ENCODE measurements at regions not wholly inside any gene's neighbourhood (a gene's known extent, or its start where the extent isn't known, plus 50 kb on each side); places are given as distances from the start of the nearest gene placed in this dataset.

- whole genome bisulfite sequencing, 2 donors: 68 to 97% methylated on average over 1 of the region's 1 CpG
- Histone ChIP-seq H3K4me1 (ENCODE audit: control insufficient read depth in 2 of 2, insufficient read depth in 2 of 2, low read length in 1 of 2) (no peaks in the 10 kb centered on the region), H3K9me3 (ENCODE audit: control insufficient read depth in 2 of 2, insufficient read depth in 1 of 2, low read depth in 1 of 2, low read length in 1 of 2) (no peaks in the 10 kb centered on the region), H3K27ac (ENCODE audit: low read depth in 2 of 2, low read length in 1 of 2) (no peak overlapping the region), H3K4me3 (ENCODE audit: low read depth in 1 of 2, low read length in 2 of 2) (no peak overlapping the region), H3K27me3 (ENCODE audit: control insufficient read depth in 1 of 2, insufficient read depth in 2 of 2, low read length in 2 of 2) (no peaks in the 10 kb centered on the region), H3K36me3 (ENCODE audit: control insufficient read depth in 2 of 2, insufficient read depth in 2 of 2, low read length in 1 of 2) (no peaks in the 10 kb centered on the region)
Measured at GRCh38 chr9:118478752-118479151, 774.5 kb downstream of the TLR4 start.

GRCh38 chr9:118482306-118482705 is 778.1 kb downstream of the TLR4 start:
- Histone ChIP-seq H3K27ac (ENCODE audit: low read depth in 2 of 2, low read length in 1 of 2) (no peak overlapping the region), H3K4me1 (ENCODE audit: control insufficient read depth in 2 of 2, insufficient read depth in 2 of 2, low read length in 1 of 2) (no peaks in the 10 kb centered on the region), H3K27me3 (ENCODE audit: control insufficient read depth in 1 of 2, insufficient read depth in 2 of 2, low read length in 2 of 2) (no peaks in the 10 kb centered on the region), H3K4me3 (ENCODE audit: low read depth in 1 of 2, low read length in 2 of 2) (no peak overlapping the region), H3K9me3 (ENCODE audit: control insufficient read depth in 2 of 2, insufficient read depth in 1 of 2, low read depth in 1 of 2, low read length in 1 of 2) (no peaks in the 10 kb centered on the region), H3K36me3 (ENCODE audit: control insufficient read depth in 2 of 2, insufficient read depth in 2 of 2, low read length in 1 of 2) (no peaks in the 10 kb centered on the region)
- WGBS, 2 donors: 82 to 100% methylated on average over 1 of the region's 1 CpG

GRCh38 chr9:118483677-118484076 is 779.5 kb downstream of the TLR4 start:
- no peaks in the 10 kb centered on the region for H3K4me1 ChIP-seq (ENCODE audit: control insufficient read depth in 2 of 2, insufficient read depth in 2 of 2, low read length in 1 of 2)
- no peaks in the 10 kb centered on the region for H3K9me3 ChIP-seq (ENCODE audit: control insufficient read depth in 2 of 2, insufficient read depth in 1 of 2, low read depth in 1 of 2, low read length in 1 of 2)
- H3K4me3 ChIP-seq (ENCODE audit: low read depth in 1 of 2, low read length in 2 of 2): no peak overlapping the region
- no peaks in the 10 kb centered on the region for H3K27me3 ChIP-seq (ENCODE audit: control insufficient read depth in 1 of 2, insufficient read depth in 2 of 2, low read length in 2 of 2)
- no peaks in the 10 kb centered on the region for H3K36me3 ChIP-seq (ENCODE audit: control insufficient read depth in 2 of 2, insufficient read depth in 2 of 2, low read length in 1 of 2)
- H3K27ac ChIP-seq (ENCODE audit: low read depth in 2 of 2, low read length in 1 of 2): no peak overlapping the region
- WGBS, 2 donors: 67 to 69% methylated on average over 2 of the region's 2 CpGs

GRCh38 chr9:118503236-118503635 is 799.0 kb downstream of the TLR4 start:
- Histone ChIP-seq H3K27ac (ENCODE audit: low read depth in 2 of 2, low read length in 1 of 2) (no peak overlapping the region), H3K9me3 (ENCODE audit: control insufficient read depth in 2 of 2, insufficient read depth in 1 of 2, low read depth in 1 of 2, low read length in 1 of 2) (no peaks in the 10 kb centered on the region), H3K36me3 (ENCODE audit: control insufficient read depth in 2 of 2, insufficient read depth in 2 of 2, low read length in 1 of 2) (no peaks in the 10 kb centered on the region), H3K4me1 (ENCODE audit: control insufficient read depth in 2 of 2, insufficient read depth in 2 of 2, low read length in 1 of 2) (no peaks in the 10 kb centered on the region), H3K27me3 (ENCODE audit: control insufficient read depth in 1 of 2, insufficient read depth in 2 of 2, low read length in 2 of 2) (no peaks in the 10 kb centered on the region), H3K4me3 (ENCODE audit: low read depth in 1 of 2, low read length in 2 of 2) (no peak overlapping the region)
- WGBS, 2 donors: 77 to 83% methylated on average over 1 of the region's 1 CpG

GRCh38 chr9:118510711-118511110 is 806.5 kb downstream of the TLR4 start:
- H3K27ac ChIP-seq (ENCODE audit: low read depth in 2 of 2, low read length in 1 of 2): no peak overlapping the region
- H3K4me3 ChIP-seq (ENCODE audit: low read depth in 1 of 2, low read length in 2 of 2): no peak overlapping the region
- no peaks in the 10 kb centered on the region for H3K27me3 ChIP-seq (ENCODE audit: control insufficient read depth in 1 of 2, insufficient read depth in 2 of 2, low read length in 2 of 2)
- H3K36me3 ChIP-seq (ENCODE audit: control insufficient read depth in 2 of 2, insufficient read depth in 2 of 2, low read length in 1 of 2): no peaks in the 10 kb centered on the region
- no peaks in the 10 kb centered on the region for H3K4me1 ChIP-seq (ENCODE audit: control insufficient read depth in 2 of 2, insufficient read depth in 2 of 2, low read length in 1 of 2)
- H3K9me3 ChIP-seq (ENCODE audit: control insufficient read depth in 2 of 2, insufficient read depth in 1 of 2, low read depth in 1 of 2, low read length in 1 of 2): no peaks in the 10 kb centered on the region
- 87 to 88% methylated on average over 4 of the region's 4 CpGs for WGBS, 2 donors

- no peaks in the 10 kb centered on the region for H3K9me3 ChIP-seq (ENCODE audit: control insufficient read depth in 2 of 2, insufficient read depth in 1 of 2, low read depth in 1 of 2, low read length in 1 of 2)
- no peaks in the 10 kb centered on the region for H3K27me3 ChIP-seq (ENCODE audit: control insufficient read depth in 1 of 2, insufficient read depth in 2 of 2, low read length in 2 of 2)
- H3K4me1 ChIP-seq (ENCODE audit: control insufficient read depth in 2 of 2, insufficient read depth in 2 of 2, low read length in 1 of 2): no peaks in the 10 kb centered on the region
- WGBS, 2 donors: 66 to 68% methylated on average over 5 of the region's 5 CpGs
- H3K36me3 ChIP-seq (ENCODE audit: control insufficient read depth in 2 of 2, insufficient read depth in 2 of 2, low read length in 1 of 2): no peaks in the 10 kb centered on the region
- no peak overlapping the region for H3K27ac ChIP-seq (ENCODE audit: low read depth in 2 of 2, low read length in 1 of 2)
- no peak overlapping the region for H3K4me3 ChIP-seq (ENCODE audit: low read depth in 1 of 2, low read length in 2 of 2)
Measured at GRCh38 chr9:118515947-118516346, 811.7 kb downstream of the TLR4 start.

GRCh38 chr9:118521261-118521660 is 817.1 kb downstream of the TLR4 start:
- Histone ChIP-seq H3K27ac (ENCODE audit: low read depth in 2 of 2, low read length in 1 of 2) (no peak overlapping the region), H3K36me3 (ENCODE audit: control insufficient read depth in 2 of 2, insufficient read depth in 2 of 2, low read length in 1 of 2) (no peaks in the 10 kb centered on the region), H3K27me3 (ENCODE audit: control insufficient read depth in 1 of 2, insufficient read depth in 2 of 2, low read length in 2 of 2) (no peaks in the 10 kb centered on the region), H3K4me3 (ENCODE audit: low read depth in 1 of 2, low read length in 2 of 2) (no peak overlapping the region), H3K9me3 (ENCODE audit: control insufficient read depth in 2 of 2, insufficient read depth in 1 of 2, low read depth in 1 of 2, low read length in 1 of 2) (no peaks in the 10 kb centered on the region), H3K4me1 (ENCODE audit: control insufficient read depth in 2 of 2, insufficient read depth in 2 of 2, low read length in 1 of 2) (no peaks in the 10 kb centered on the region)
- 60 to 67% methylated on average over 3 of the region's 3 CpGs for WGBS, 2 donors

- no peaks in the 10 kb centered on the region for H3K27me3 ChIP-seq (ENCODE audit: control insufficient read depth in 1 of 2, insufficient read depth in 2 of 2, low read length in 2 of 2)
- 43 to 46% methylated on average over 9 of the region's 9 CpGs for WGBS, 2 donors
- no peak overlapping the region for H3K27ac ChIP-seq (ENCODE audit: low read depth in 2 of 2, low read length in 1 of 2)
- no peaks in the 10 kb centered on the region for H3K9me3 ChIP-seq (ENCODE audit: control insufficient read depth in 2 of 2, insufficient read depth in 1 of 2, low read depth in 1 of 2, low read length in 1 of 2)
- H3K4me3 ChIP-seq (ENCODE audit: low read depth in 1 of 2, low read length in 2 of 2): no peak overlapping the region
- no peaks in the 10 kb centered on the region for H3K36me3 ChIP-seq (ENCODE audit: control insufficient read depth in 2 of 2, insufficient read depth in 2 of 2, low read length in 1 of 2)
- H3K4me1 ChIP-seq (ENCODE audit: control insufficient read depth in 2 of 2, insufficient read depth in 2 of 2, low read length in 1 of 2): no peaks in the 10 kb centered on the region
Measured at GRCh38 chr9:118522093-118523028, 818.2 kb downstream of the TLR4 start.

GRCh38 chr9:118527261-118527660 is 823.1 kb downstream of the TLR4 start:
- Histone ChIP-seq H3K9me3 (ENCODE audit: control insufficient read depth in 2 of 2, insufficient read depth in 1 of 2, low read depth in 1 of 2, low read length in 1 of 2) (no peaks in the 10 kb centered on the region), H3K4me1 (ENCODE audit: control insufficient read depth in 2 of 2, insufficient read depth in 2 of 2, low read length in 1 of 2) (no peaks in the 10 kb centered on the region), H3K4me3 (ENCODE audit: low read depth in 1 of 2, low read length in 2 of 2) (no peak overlapping the region), H3K27me3 (ENCODE audit: control insufficient read depth in 1 of 2, insufficient read depth in 2 of 2, low read length in 2 of 2) (no peaks in the 10 kb centered on the region), H3K27ac (ENCODE audit: low read depth in 2 of 2, low read length in 1 of 2) (no peak overlapping the region), H3K36me3 (ENCODE audit: control insufficient read depth in 2 of 2, insufficient read depth in 2 of 2, low read length in 1 of 2) (no peaks in the 10 kb centered on the region)
- 79 to 88% methylated on average over 1 of the region's 1 CpG for WGBS, 2 donors

- WGBS, 2 donors: 35 to 50% methylated on average over 3 of the region's 3 CpGs
- H3K27ac ChIP-seq (ENCODE audit: low read depth in 2 of 2, low read length in 1 of 2): no peak overlapping the region
- H3K27me3 ChIP-seq (ENCODE audit: control insufficient read depth in 1 of 2, insufficient read depth in 2 of 2, low read length in 2 of 2): no peaks in the 10 kb centered on the region
- H3K4me3 ChIP-seq (ENCODE audit: low read depth in 1 of 2, low read length in 2 of 2): no peak overlapping the region
- no peaks in the 10 kb centered on the region for H3K4me1 ChIP-seq (ENCODE audit: control insufficient read depth in 2 of 2, insufficient read depth in 2 of 2, low read length in 1 of 2)
- no peaks in the 10 kb centered on the region for H3K9me3 ChIP-seq (ENCODE audit: control insufficient read depth in 2 of 2, insufficient read depth in 1 of 2, low read depth in 1 of 2, low read length in 1 of 2)
- no peaks in the 10 kb centered on the region for H3K36me3 ChIP-seq (ENCODE audit: control insufficient read depth in 2 of 2, insufficient read depth in 2 of 2, low read length in 1 of 2)
Measured at GRCh38 chr9:118529210-118529609, 825.0 kb downstream of the TLR4 start.
